Stimulated activated CD8-positive, alpha-beta memory T cell treated with anti-CD3 and anti-CD28 coated beads, Interleukin-7, amount 100 ng/mL, for 1 hour (primary cell): ENCODE measurements at regions not wholly inside any gene's neighbourhood (a gene's known extent, or its start where the extent isn't known, plus 50 kb on each side); places are given as distances from the start of the nearest gene placed in this dataset.
"Not testable (repeated sequence)": the region's sequence is repeated elsewhere in the genome, so short reads cannot be mapped to it uniquely, and the experiment has no call there.

Source experiments
- DNase-seq, 2 donors: peaks; one replicate each; pipeline ENCODE4 v3.0.0-alpha.2; 2020; ENCODE audit warnings: low read depth in 2 of 2

DNA sequence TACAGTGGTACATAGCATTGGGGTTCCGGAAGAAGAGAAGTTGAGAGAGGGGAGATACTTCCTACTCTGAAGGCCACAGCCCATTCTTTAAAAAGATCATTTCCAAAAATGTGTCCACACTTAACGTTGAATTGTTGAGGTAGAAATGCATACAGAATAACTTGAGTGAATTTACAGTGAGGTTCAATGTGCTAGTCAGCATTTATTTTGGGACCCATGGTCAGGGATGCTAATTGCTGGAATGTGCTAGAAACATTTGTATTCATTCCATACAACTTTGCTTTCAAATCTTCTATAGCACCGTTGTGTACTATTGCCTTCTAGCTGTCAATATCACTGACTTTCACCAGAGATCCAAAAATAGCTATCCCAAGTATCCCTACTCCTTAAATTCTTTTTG, 325.9 kb downstream of the SATB2 start:
- DNase-seq: no peak

- DNase-seq: no peak
Measured at GRCh38 chr2:199131136-199131655, 326.5 kb downstream of the SATB2 start.

DNA sequence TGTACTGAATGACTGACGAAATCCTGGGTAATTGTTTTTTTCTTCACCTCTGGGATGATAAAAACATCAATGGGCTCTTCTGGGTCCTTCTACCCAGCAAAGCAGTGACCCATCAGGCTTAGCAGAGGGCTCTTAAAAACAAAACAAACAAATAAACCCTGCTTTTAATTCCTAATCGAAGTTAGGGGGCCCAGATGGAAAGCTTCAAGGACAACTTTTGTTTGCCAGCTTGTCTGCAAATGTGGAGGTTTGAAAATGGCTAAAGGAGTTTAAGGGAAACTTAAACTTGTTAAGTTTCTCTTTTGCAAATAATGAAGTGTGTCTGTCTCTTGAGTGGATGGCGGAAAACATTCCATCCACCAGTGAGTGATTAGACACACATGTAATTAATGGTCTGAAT, 327.2 kb downstream of the SATB2 start:
- DNase-seq: no peak

DNA sequence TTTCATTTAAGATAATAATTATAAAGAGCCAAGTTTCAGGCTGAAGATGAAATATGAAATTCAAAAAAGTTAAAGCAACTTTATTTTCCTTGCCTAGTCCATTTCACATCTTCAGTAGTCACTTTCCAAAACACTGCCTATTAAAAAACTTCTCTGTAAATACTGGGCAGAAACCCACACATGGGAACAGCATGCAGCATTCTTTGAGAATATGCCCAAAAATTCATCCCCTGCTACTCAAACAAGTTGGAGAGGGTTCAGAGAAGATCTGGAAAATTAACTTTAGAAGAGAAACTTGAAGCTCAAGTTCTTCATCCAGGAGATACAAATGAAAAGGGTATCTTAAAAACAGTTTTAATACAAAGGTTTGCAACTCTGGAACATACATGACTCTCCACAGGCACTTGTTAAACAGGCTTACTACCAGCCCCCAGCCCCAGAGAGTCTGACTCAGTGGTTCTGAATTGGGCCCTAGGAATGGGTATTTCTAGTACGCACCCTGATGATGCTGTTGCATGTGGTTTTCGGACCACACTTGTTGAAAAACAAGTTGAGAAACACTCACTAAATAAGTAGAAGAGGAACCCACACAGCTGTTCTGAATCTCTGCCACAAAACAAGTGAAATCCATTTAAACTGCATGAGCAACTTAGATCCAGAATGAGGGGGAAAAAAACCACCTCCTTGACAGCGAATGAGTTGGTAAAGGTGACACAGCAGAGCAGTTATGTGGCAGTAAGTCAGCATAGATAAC, 329.1 kb downstream of the SATB2 start:
- DNase-seq: no peak

DNA sequence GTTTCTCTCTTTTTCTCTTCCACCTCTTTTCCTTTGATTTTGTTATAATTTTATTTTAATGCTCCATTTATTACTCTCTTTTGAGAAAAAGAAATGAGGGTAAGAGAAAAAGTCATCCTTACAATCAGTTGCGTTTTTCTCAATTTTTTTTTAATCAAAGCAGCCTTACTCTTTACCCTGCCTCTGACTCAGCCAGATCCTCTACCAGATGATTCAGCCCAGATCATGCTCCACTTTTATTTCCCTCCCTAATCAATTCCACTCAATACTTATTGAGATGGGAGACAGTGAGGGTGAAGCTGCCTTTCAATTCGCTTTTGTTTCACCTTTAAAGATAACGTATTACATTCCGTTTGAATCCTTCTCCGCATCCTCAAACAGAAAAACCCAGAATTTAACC, 337.9 kb downstream of the SATB2 start:
- DNase-seq: no peak

DNA sequence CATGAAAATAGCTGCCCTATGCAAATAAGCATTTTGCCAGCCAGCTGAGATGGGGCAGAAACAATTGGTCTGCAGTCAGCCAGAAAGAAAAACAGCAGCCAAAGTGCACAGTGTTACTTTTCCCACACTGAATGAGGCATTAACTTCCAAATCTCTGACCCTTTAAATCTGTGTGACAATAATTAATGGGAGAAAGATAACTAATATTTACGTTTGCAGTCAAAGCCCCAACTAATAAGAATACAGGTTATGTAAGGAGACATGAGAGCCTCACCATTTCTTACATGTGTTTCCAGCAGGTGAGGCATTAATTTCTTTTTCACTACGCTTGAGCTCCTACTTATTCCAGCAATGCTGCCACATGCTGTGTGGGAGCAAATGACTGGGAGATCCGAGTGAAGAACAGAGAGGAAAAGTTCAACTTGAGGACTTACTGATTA, 339.0 kb downstream of the SATB2 start:
- no peak for DNase-seq

DNA sequence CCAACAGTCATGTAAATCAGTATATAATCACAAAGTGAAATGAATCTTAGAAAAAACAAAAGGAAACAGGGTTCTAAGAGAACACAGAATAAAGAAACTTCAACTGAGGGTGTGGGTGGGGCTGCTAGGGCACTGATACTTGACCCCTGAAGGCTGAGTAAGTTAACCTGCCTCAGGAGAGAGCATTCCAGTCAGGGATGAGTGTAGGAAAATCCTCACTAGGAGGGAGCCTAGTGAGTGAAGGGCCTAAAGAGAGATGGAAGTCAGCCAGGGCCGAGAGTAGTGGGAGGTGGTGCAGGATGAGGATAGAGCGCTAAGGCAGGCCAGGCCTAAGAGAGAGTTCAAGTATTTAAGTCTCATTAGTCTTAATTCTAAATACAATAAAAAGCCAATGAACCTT, 342.6 kb downstream of the SATB2 start:
- DNase-seq: no peak

DNA sequence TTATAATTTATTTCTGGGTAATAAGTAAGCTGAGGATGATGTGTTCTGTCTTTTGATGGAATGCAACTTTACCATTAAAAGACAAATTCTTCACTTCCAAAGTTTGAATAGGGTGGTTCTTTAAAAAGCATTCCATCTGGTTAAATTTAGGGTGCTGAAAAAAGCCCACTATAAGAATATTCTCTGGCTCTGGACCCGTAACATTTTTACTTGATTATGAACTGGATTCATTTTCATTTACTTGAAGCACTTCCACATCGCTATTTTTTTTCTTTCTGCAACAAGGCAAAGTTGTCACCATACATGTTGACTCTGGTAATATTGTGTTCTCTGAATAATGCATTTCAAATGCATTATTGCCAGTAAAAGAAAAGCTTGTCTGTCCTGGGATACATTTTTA, 344.6 kb downstream of the SATB2 start:
- DNase-seq: no peak

DNA sequence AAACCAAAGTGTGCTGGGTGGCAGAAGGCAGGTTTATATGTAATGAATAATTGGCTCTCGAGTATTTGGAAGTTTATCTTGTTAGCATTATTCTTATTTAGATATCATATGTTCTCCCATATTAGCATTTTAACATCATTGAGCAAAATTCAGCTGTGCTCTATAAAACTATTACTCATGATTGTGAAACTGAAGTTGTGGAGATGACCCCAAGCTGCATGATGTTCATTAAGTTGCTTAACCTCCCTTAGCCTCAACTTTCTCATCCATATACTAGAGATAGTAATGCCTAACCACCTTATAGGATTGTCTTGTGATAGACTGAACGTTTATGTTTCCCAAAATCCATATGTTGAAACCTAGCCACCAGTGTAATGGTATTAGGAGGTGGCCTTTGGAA, 346.3 kb downstream of the SATB2 start:
- DNase-seq: no peak

- DNase-seq: no peak
Measured at GRCh38 chr2:199108056-199108455, 349.7 kb downstream of the SATB2 start.

GRCh38 chr2:199105826-199106225, 351.9 kb downstream of the SATB2 start:
- no peak for DNase-seq

- no peak for DNase-seq
Measured at GRCh38 chr2:199101487-199101886, 356.3 kb downstream of the SATB2 start.

GRCh38 chr2:199100326-199101110, 357.2 kb downstream of the SATB2 start:
- no peak for DNase-seq

GRCh38 chr2:199092419-199092818, 365.3 kb downstream of the SATB2 start:
- no peak for DNase-seq

DNA sequence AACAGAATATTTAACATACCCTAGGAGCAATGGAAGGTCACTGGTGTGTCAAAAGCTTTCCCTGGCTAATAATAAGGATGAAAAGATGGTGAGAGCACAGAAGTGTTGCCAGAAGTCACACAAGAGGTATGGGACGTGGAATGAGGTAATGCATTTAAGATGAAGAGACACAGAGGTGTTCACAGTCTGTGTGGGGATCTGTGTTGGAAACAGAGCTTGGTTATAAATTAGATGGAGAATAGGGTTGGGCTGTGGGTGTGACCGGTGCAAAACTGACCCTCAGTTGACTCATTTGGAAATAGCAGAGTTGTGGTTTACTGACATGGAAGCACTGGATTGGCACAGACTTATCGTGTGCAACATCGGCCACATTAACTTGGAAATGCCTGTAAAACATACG, 372.5 kb downstream of the SATB2 start:
- DNase-seq: no peak

DNA sequence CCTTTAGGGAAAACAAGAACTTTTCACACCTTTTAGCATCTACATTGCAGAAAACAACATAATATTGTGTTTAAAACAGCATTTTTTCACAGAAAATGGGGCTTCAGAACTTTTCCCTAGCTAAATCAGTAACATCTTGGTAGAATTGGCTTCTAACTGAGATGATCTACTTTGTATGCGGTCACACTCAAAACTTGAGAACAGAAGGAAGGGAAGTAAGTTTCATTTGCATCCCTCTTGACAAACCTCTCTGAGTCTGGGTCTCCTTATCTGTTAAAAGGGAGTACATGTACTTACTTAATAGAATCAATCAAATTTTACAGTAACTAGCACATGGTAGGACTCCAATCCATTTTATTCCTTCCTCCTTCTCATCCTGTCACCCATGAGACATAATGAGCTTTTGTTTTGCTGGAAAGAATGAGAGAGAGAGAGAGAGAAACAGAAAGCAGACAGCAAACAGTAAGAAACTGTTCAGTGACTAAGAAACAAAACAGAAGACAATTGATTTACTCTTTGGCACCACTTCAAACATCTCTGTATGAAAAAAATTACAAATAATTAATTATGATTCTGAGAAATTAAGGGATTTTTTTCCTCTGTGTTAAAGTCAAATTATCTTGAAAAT, 387.3 kb downstream of the SATB2 start:
- no peak for DNase-seq

GRCh38 chr2:199064201-199064600, 393.5 kb downstream of the SATB2 start:
- no peak for DNase-seq

DNA sequence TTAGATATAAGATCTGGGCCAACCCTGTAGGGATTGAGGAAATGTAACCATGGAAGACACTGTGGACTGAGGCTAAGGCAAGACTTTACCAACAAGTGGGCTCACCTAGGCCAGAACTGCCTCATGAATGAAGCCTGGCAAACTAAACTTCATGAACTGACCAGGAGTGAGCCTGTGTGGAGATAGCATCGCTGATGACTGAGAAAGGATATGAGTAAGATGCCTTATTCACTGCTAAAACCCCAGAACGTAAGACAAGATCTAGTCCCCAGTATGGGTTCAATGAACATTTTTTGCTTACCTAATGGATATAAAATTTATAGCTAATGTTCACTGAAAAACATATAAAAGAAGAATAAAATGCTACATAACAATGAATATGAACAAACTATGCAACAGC, 399.8 kb downstream of the SATB2 start:
- no peak for DNase-seq

DNA sequence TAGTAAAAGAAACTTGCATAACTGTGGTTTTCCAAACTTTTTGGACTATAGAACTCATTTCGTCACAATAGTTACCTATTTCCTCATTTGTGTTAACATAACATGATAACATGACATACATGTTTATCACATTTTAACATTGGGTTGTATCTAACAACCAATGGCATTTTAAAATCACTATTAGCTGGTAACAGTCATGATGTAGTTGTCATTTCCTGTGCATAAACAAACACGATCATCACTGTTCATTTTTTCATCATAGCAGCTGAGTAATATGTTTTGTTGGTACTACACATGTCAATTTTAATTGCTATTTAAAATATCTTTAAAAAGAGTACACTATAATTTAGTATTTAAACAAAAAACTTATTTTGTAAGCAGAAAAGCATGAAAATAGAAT, 402.4 kb downstream of the SATB2 start:
- no peak for DNase-seq

DNA sequence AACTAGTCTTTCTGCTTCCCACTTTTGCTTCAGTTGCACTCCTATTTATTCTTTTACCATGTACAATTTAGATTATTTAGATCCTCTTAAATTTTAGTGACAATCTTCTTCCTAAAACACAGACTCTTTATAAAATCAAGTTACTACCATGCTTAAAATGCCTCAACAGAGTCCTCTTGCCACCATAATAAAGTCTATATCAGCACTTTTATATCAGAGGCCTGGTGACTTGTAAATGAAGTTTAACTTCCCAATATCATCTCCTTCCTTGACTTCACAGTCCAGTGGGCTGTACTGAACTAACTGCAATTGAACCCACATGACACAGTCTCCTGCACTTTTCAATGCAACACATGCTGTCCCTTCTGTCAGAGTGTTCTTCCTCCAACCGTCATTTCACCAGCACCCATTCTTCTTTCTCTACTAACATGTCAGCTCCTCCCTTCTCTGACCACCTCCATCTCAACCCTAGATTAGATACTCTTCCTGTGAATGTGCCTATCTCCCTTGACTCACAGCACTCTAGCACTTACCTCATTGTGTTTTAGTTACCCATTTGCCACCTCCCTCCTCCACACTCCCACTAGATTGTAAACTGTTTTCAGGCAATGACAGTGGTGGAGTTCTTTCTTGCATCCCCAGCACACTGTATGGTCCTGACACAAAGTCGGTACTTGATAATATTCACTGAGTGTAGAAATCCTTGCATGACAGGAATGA, 414.9 kb downstream of the SATB2 start:
- no peak for DNase-seq

GRCh38 chr2:199040522-199040921, 417.2 kb downstream of the SATB2 start:
- no peak for DNase-seq

DNA sequence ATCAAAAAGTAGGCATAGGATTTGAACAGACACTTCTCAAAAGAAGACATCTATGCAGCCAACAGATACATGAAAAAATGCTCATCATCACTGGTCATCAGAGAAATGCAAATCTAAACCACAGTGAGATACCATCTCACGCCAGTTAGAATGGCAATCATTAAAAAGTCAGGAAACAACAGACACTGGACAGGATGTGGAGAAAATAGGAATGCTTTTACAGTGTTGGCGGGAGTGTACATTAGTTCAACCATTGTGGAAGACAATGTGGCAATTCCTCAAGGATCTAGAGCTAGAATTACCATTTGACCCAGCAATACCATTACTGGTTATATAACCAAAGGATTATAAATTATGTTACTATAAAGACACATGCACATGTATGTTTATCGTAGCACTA, 424.0 kb downstream of the SATB2 start:
- not testable (repeated sequence) for DNase-seq
